ENCODE measurements at regions not wholly inside any gene's neighbourhood (a gene's known extent, or its start where the extent isn't known, plus 50 kb on each side); places are given as distances from the start of the nearest gene placed in this dataset.
A peak's percentile ranks its signal among the peaks of the same experiment; 100 is the strongest.

DNA sequence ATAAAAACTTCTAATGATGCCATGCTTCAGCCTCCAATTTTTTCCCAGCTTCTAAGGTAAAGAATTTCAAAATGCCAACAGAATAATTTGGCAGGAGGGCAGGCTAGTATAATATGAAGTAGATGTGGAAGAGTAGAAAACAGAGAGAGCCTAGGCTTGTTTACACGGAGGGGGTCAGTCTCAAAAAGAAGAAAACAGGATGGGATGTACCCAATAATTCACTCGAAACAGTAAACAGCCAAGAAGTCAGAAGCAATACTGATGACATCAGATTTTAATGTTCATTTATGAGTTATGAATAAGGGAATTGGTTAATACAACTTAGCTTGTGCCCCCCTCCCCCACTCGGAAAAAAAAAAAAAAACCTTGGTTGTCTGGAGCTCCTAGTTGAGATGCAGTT is 422.5 kb downstream of the FOXO1 start:
- H3K4me3 Mint-ChIP-seq: no peak overlapping the region
- POLR2A ChIA-PET: no interaction called here
- no peak for DNase-seq
- no peaks in the 10 kb centered on the region for H3K4me1 Mint-ChIP-seq (ENCODE audit: low read depth)
- no peaks in the 10 kb centered on the region for H3K27me3 Mint-ChIP-seq (ENCODE audit: low read depth)
- H3K9me3 Mint-ChIP-seq (ENCODE audit: insufficient read depth): peaks cover 5% of the 10 kb centered on the region
- peaks cover 7% of the 10 kb centered on the region for H3K36me3 Mint-ChIP-seq (ENCODE audit: low read depth)
- no peak for ATAC-seq
- CTCF ChIA-PET: no interaction called here
- H3K27ac Mint-ChIP-seq: no peak overlapping the region

DNA sequence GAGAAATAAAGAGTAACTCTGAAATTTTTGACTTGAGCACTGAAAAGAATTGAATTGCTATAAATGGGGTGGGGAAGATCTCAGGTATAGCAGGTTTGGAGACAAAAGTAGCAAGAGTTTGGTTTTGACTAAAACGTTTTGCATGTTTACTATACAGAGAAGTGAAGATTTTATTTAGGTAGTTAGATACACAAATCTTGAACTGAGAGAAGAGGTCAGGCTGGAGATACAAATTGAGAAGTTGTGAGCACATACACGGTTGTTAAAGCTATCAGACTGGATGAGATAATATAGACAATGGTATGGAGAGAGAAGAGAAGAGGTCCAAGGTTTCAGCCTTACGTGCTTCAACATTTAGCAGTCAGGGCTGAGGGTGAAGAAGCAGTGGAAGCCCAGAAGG is 420.9 kb downstream of the FOXO1 start:
- ATAC-seq (no peak), DNase-seq (no peak)
- ChIA-PET POLR2A (no interaction called here), CTCF (no interaction called here)
- H3K4me1 Mint-ChIP-seq (ENCODE audit: low read depth): no peaks in the 10 kb centered on the region
- peaks cover 10% of the 10 kb centered on the region for H3K9me3 Mint-ChIP-seq (ENCODE audit: insufficient read depth)
- H3K27ac Mint-ChIP-seq: no peak overlapping the region
- H3K36me3 Mint-ChIP-seq (ENCODE audit: low read depth): peaks cover 7% of the 10 kb centered on the region
- H3K4me3 Mint-ChIP-seq: no peak overlapping the region
- H3K27me3 Mint-ChIP-seq (ENCODE audit: low read depth): no peaks in the 10 kb centered on the region

- CTCF ChIA-PET: no interaction called here
Observed at GRCh38 chr13:40247845-40248244, 418.6 kb downstream of the FOXO1 start.

GRCh38 chr13:40251343-40252032 is 415.0 kb downstream of the FOXO1 start:
- peak overlapping the region; percentile 22 for H3K27ac Mint-ChIP-seq
- H3K4me1 Mint-ChIP-seq (ENCODE audit: low read depth): peaks cover 22% of the 10 kb centered on the region
- H3K4me3 Mint-ChIP-seq: no peak overlapping the region
- DNase-seq: no peak
- no peaks in the 10 kb centered on the region for H3K27me3 Mint-ChIP-seq (ENCODE audit: low read depth)
- peaks cover 13% of the 10 kb centered on the region for H3K9me3 Mint-ChIP-seq (ENCODE audit: insufficient read depth)
- peak; percentile 61 for ATAC-seq
- POLR2A ChIA-PET: interaction anchor here (0.5 kb wide), 1 partner anchor 44 kb away, joined by 3 read pairs; no protein-coding TSS in a partner anchor
- CTCF ChIA-PET: interaction anchor here (0.7 to 1.0 kb wide), 2 partner anchors 9 to 33 kb away, joined by 3 read pairs; no protein-coding TSS in a partner anchor
- H3K36me3 Mint-ChIP-seq (ENCODE audit: low read depth): peaks cover 7% of the 10 kb centered on the region

More at GRCh38 chr13:40247845-40248244, 418.6 kb downstream of the FOXO1 start:
- POLR2A ChIA-PET: interaction anchor here (0.8 kb wide), 1 partner anchor 21 kb away, joined by 3 read pairs; no protein-coding TSS in a partner anchor
- DNase-seq (no peak), ATAC-seq (no peak)
- H3K27me3 Mint-ChIP-seq (ENCODE audit: low read depth): no peaks in the 10 kb centered on the region
- H3K4me1 Mint-ChIP-seq (ENCODE audit: low read depth): peaks cover 16% of the 10 kb centered on the region
- peaks cover 10% of the 10 kb centered on the region for H3K9me3 Mint-ChIP-seq (ENCODE audit: insufficient read depth)
- H3K4me3 Mint-ChIP-seq: no peak overlapping the region
- peaks cover 7% of the 10 kb centered on the region for H3K36me3 Mint-ChIP-seq (ENCODE audit: low read depth)
- H3K27ac Mint-ChIP-seq: no peak overlapping the region

GRCh38 chr13:40252241-40252640 is 414.2 kb downstream of the FOXO1 start:
- Mint-ChIP-seq H3K4me1 (ENCODE audit: low read depth) (peaks cover 22% of the 10 kb centered on the region), H3K9me3 (ENCODE audit: insufficient read depth) (peaks cover 13% of the 10 kb centered on the region), H3K27ac (no peak overlapping the region), H3K27me3 (ENCODE audit: low read depth) (no peaks in the 10 kb centered on the region), H3K36me3 (ENCODE audit: low read depth) (peaks cover 7% of the 10 kb centered on the region), H3K4me3 (no peak overlapping the region)
- ChIA-PET CTCF (interaction anchor here (0.7 to 1.3 kb wide), 3 partner anchors 9 to 525 kb away, joined by 3 read pairs; no protein-coding TSS in a partner anchor), POLR2A (interaction anchor here (0.5 kb wide), 1 partner anchor 43 kb away, joined by 3 read pairs; no protein-coding TSS in a partner anchor)
- ATAC-seq (no peak), DNase-seq (no peak)

DNA sequence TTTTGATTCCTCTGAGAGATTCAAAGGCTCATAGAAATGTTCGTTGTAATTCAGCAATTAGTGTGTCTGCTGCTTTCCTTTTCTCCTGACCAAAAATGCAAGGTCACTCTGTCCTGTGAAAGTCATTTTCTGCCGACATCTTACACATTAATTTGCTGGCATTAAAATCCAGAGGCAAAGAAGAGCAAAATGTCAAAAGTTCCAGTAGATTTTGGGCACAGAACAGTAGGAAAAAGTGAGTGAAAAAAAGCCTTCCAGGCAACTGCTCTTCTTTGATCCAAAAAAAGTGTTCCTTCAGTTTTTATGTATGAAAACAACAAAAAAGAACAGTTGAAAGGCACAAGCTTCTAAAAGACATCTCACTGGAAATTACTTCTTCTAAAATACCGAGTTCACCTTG is 413.8 kb downstream of the FOXO1 start:
- H3K4me1 Mint-ChIP-seq (ENCODE audit: low read depth): peaks cover 22% of the 10 kb centered on the region
- no peaks in the 10 kb centered on the region for H3K27me3 Mint-ChIP-seq (ENCODE audit: low read depth)
- H3K27ac Mint-ChIP-seq: no peak overlapping the region
- H3K9me3 Mint-ChIP-seq (ENCODE audit: insufficient read depth): peaks cover 13% of the 10 kb centered on the region
- no peak overlapping the region for H3K4me3 Mint-ChIP-seq
- peaks cover 7% of the 10 kb centered on the region for H3K36me3 Mint-ChIP-seq (ENCODE audit: low read depth)
- ChIA-PET CTCF (interaction anchor here (0.6 to 1.3 kb wide), 2 partner anchors 60 to 525 kb away, joined by 3 read pairs; no protein-coding TSS in a partner anchor), POLR2A (no interaction called here)
- ATAC-seq (no peak), DNase-seq (no peak)

- DNase-seq (no peak), ATAC-seq (no peak)
- Mint-ChIP-seq H3K36me3 (ENCODE audit: low read depth) (no peaks in the 10 kb centered on the region), H3K4me3 (no peak overlapping the region), H3K9me3 (ENCODE audit: insufficient read depth) (peaks cover 8% of the 10 kb centered on the region), H3K4me1 (ENCODE audit: low read depth) (peaks cover 22% of the 10 kb centered on the region), H3K27me3 (ENCODE audit: low read depth) (no peaks in the 10 kb centered on the region), H3K27ac (no peak overlapping the region)
- CTCF ChIA-PET: interaction anchor here (1.3 kb wide), 1 partner anchor 16 kb away, joined by 4 read pairs; no protein-coding TSS in a partner anchor
- POLR2A ChIA-PET: no interaction called here
Observed at GRCh38 chr13:40254394-40254793, 412.0 kb downstream of the FOXO1 start.

DNA sequence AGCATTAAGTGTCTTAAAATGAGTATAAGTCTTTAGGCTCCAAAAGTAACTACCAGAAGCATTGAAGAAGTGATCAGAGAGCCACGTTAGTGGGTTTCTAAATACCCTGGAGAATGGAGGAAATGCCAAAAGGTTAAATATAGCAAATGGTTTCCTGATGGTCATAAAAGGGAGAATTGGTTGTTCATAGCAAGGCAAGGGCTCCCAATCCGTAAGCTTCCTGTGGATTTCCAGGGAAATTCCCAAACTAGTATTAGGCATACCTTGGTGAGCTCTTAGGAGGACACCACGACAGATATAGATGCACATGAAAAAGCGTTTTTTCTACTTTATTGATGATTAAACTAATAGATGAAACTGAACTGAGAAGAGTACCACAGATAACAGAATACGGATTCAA is 410.9 kb downstream of the FOXO1 start:
- peaks cover 1% of the 10 kb centered on the region for H3K36me3 Mint-ChIP-seq (ENCODE audit: low read depth)
- no peak overlapping the region for H3K4me3 Mint-ChIP-seq
- CTCF ChIA-PET: no interaction called here
- no peak overlapping the region for H3K27ac Mint-ChIP-seq
- H3K4me1 Mint-ChIP-seq (ENCODE audit: low read depth): peaks cover 22% of the 10 kb centered on the region
- no peak for DNase-seq
- H3K9me3 Mint-ChIP-seq (ENCODE audit: insufficient read depth): peaks cover 4% of the 10 kb centered on the region
- POLR2A ChIA-PET: interaction anchor here (0.6 kb wide), 1 partner anchor 472 kb away, joined by 3 read pairs; no protein-coding TSS in a partner anchor
- no peaks in the 10 kb centered on the region for H3K27me3 Mint-ChIP-seq (ENCODE audit: low read depth)
- no peak for ATAC-seq

DNA sequence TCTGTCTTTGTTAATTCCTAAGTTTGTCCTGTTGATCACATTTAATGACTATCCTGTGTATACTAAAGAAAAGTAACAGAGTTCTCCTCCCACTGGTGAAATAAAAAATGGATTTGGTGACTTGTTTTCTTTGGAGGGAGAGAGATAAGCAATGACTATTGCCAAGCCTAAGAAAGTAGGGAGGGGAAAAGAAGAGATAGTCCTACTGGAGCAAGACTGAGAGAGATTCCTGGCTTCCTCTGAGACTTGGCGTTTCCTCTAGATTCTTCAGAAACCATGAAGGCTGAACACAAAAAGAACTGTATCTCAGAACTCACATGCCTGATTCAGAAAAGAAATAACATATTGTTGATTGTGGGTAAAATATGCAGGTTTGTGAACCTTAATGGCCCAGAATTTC is 406.5 kb downstream of the FOXO1 start:
- Mint-ChIP-seq H3K9me3 (ENCODE audit: insufficient read depth) (no peaks in the 10 kb centered on the region), H3K27ac (no peak overlapping the region), H3K4me3 (no peak overlapping the region), H3K4me1 (ENCODE audit: low read depth) (peaks cover 8% of the 10 kb centered on the region), H3K27me3 (ENCODE audit: low read depth) (no peaks in the 10 kb centered on the region), H3K36me3 (ENCODE audit: low read depth) (peaks cover 1% of the 10 kb centered on the region)
- POLR2A ChIA-PET: no interaction called here
- CTCF ChIA-PET: no interaction called here
- ATAC-seq (no peak), DNase-seq (no peak)

DNA sequence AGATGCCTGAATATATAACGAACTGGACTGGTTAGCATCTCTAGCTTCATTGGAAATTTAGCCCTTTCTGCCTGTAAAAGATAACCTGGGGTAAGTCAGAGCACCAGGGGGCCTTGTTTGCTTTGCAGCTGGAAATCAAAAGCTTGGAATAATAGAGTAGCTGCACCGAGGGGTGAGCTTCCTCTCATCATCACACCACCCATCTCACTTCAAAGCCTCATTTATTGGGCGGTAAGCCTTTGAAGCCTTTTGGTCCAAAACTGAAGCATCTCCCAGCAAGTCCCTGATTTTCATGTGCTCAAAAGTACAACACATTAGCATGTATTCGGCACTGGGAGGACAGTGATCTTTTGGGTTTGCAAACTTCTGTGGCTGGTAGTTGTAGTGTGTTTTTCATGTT is 405.1 kb downstream of the FOXO1 start:
- POLR2A ChIA-PET: no interaction called here
- Mint-ChIP-seq H3K4me1 (ENCODE audit: low read depth) (peaks cover 4% of the 10 kb centered on the region), H3K4me3 (no peak overlapping the region), H3K36me3 (ENCODE audit: low read depth) (peaks cover 1% of the 10 kb centered on the region), H3K27me3 (ENCODE audit: low read depth) (no peaks in the 10 kb centered on the region), H3K9me3 (ENCODE audit: insufficient read depth) (no peaks in the 10 kb centered on the region), H3K27ac (no peak overlapping the region)
- CTCF ChIA-PET: interaction anchor here (1.1 to 1.4 kb wide), 3 partner anchors 9 to 71 kb away, joined by 3 to 4 read pairs (median 3); no protein-coding TSS in a partner anchor
- DNase-seq: no peak
- no peak for ATAC-seq

- H3K9me3 Mint-ChIP-seq (ENCODE audit: insufficient read depth): no peaks in the 10 kb centered on the region
- ChIA-PET CTCF (no interaction called here), POLR2A (no interaction called here)
- H3K4me1 Mint-ChIP-seq (ENCODE audit: low read depth): peaks cover 4% of the 10 kb centered on the region
- ATAC-seq: no peak
- H3K36me3 Mint-ChIP-seq (ENCODE audit: low read depth): peaks cover 1% of the 10 kb centered on the region
- H3K27ac Mint-ChIP-seq: no peak overlapping the region
- DNase-seq: no peak
- no peaks in the 10 kb centered on the region for H3K27me3 Mint-ChIP-seq (ENCODE audit: low read depth)
- no peak overlapping the region for H3K4me3 Mint-ChIP-seq
Observed at GRCh38 chr13:40261947-40262346, 404.5 kb downstream of the FOXO1 start.

DNA sequence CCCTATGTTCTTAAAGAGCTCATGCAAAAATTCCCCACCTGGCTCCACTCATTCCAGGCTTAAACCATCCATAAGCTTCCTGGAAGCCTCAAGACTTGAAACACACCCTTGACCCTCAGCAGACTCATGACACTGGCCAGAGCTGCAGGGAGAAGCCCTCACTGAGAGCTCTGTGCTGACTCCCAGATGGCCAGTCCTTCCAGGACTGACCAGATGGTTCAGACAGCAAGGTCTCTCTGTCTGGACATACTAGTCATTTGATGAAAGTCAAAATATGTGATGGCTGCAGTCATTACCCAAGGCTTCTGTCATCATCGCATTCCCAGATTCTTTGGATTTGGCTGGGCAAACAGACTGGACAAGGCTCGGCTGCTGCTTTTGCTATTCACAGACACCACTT is 397.4 kb downstream of the FOXO1 start:
- ChIA-PET POLR2A (interaction anchor here (1.2 kb wide), 1 partner anchor 22 kb away, joined by 3 read pairs; no protein-coding TSS in a partner anchor), CTCF (no interaction called here)
- Mint-ChIP-seq H3K9me3 (ENCODE audit: insufficient read depth) (no peaks in the 10 kb centered on the region), H3K4me1 (ENCODE audit: low read depth) (peaks cover 31% of the 10 kb centered on the region), H3K27ac (no peak overlapping the region), H3K27me3 (ENCODE audit: low read depth) (no peaks in the 10 kb centered on the region), H3K4me3 (no peak overlapping the region), H3K36me3 (ENCODE audit: low read depth) (no peaks in the 10 kb centered on the region)
- ATAC-seq (no peak), DNase-seq (no peak)
